DND-41 (cell line): ENCODE measurements at regions not wholly inside any gene's neighbourhood (a gene's known extent, or its start where the extent isn't known, plus 50 kb on each side); places are given as distances from the start of the nearest gene placed in this dataset.

Experiments used
- ATAC-seq: fragments of 200-7000 bp; cut with Tn5 transposase; 3 replicates; pipeline ENCODE4 v1.9.1; 2021; ENCODE audit warnings: low read depth; ENCODE audit not compliant: insufficient read depth
- DNase-seq: peaks from one replicate; pipeline ENCODE4 v3.0.0-alpha.2; 2020
- H2AFZ ChIP-seq: 2 replicates; pipeline ENCODE4 v1.6.0; 2012; ENCODE audit warnings: low read depth, low read length
- H3K27ac ChIP-seq: 2 replicates; pipeline ENCODE4 v1.5.1; 2012; ENCODE audit warnings: low read length, inconsistent platforms
- H3K27me3 ChIP-seq: fragments of 200-600 bp; sonication (generic); 2 replicates; pipeline ENCODE4 v1.6.0; 2012; ENCODE audit warnings: low read length, mild to moderate bottlenecking, inconsistent platforms; ENCODE audit not compliant: insufficient read depth, poor library complexity
- H3K36me3 ChIP-seq: 2 replicates; pipeline ENCODE4 v1.5.1; 2012; ENCODE audit warnings: low read length, inconsistent platforms; ENCODE audit not compliant: insufficient read depth
- H3K4me1 ChIP-seq: 2 replicates; pipeline ENCODE4 v1.5.1; 2012; ENCODE audit warnings: mild to moderate bottlenecking, low read length; ENCODE audit not compliant: insufficient read depth
- H3K4me2 ChIP-seq: 2 replicates; pipeline ENCODE4 v1.6.0; 2012; ENCODE audit warnings: mild to moderate bottlenecking, moderate library complexity, low read length, inconsistent platforms; ENCODE audit not compliant: insufficient read depth
- H3K4me3 ChIP-seq, 2 experiments: fragments of 200-600 bp in 1 of 2; shearing (Covaris generic) in 1 of 2; 2 replicates each; pipeline ENCODE4 v1.5.1; 2012 to 2016; ENCODE audit warnings: inconsistent platforms in 2 of 2, low read length in 2 of 2, mild to moderate bottlenecking in 2 of 2, low read depth in 1 of 2, moderate library complexity in 1 of 2
- H3K79me2 ChIP-seq: 2 replicates; pipeline ENCODE4 v1.6.0; 2012; ENCODE audit warnings: low read length, inconsistent platforms; ENCODE audit not compliant: insufficient read depth
- H3K9ac ChIP-seq: 2 replicates; pipeline ENCODE4 v1.6.0; 2012; ENCODE audit warnings: low read depth, mild to moderate bottlenecking, inconsistent platforms, low read length, moderate library complexity
- H3K9me3 ChIP-seq: 2 replicates; pipeline ENCODE4 v1.5.1; 2012; ENCODE audit warnings: low read length, moderate library complexity, mild to moderate bottlenecking, inconsistent platforms; ENCODE audit not compliant: insufficient read depth, severe bottlenecking
- H4K20me1 ChIP-seq: 2 replicates; pipeline ENCODE4 v1.6.0; 2012; ENCODE audit warnings: low read length; ENCODE audit not compliant: insufficient read depth
- EZH2 ChIP-seq: IDR thresholded peaks from 3 replicates; pipeline ENCODE4 v1.6.1; 2012; ENCODE audit warnings: borderline replicate concordance, low read depth, mild to moderate bottlenecking, moderate library complexity, low read length, inconsistent platforms; ENCODE audit not compliant: severe bottlenecking
- TF ChIP-seq, protein P1 (sequence below): IDR thresholded peaks from 2 replicates; pipeline ENCODE4 v1.5.1; 2012; ENCODE audit warnings: borderline replicate concordance, low read length, moderate library complexity, mild to moderate bottlenecking; ENCODE audit not compliant: poor library complexity, severe bottlenecking; ENCODE audit errors: extremely low read depth

DNA sequence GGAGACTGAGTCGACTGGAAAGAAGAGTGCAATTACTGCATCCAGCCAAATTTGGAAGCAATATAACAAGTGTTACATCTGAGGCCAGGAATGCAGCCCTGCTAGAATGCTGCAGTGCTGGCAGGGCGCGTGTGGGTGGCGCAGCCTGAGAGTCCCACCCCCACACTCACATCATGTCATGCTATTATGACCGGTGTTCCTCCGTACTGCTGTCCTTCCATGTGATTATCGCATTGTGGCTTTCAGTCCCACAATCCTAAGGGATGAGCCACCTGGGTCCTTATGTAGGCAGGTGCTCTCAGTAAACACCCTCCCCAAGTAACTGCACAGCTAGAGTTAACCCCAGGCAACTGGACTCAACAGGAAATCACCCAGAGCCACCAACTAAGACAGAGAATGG lies 122.6 kb upstream of the CPEB2 start:
- TF ChIP-seq EZH2, result no peak
- TF ChIP-seq, protein P1, sequence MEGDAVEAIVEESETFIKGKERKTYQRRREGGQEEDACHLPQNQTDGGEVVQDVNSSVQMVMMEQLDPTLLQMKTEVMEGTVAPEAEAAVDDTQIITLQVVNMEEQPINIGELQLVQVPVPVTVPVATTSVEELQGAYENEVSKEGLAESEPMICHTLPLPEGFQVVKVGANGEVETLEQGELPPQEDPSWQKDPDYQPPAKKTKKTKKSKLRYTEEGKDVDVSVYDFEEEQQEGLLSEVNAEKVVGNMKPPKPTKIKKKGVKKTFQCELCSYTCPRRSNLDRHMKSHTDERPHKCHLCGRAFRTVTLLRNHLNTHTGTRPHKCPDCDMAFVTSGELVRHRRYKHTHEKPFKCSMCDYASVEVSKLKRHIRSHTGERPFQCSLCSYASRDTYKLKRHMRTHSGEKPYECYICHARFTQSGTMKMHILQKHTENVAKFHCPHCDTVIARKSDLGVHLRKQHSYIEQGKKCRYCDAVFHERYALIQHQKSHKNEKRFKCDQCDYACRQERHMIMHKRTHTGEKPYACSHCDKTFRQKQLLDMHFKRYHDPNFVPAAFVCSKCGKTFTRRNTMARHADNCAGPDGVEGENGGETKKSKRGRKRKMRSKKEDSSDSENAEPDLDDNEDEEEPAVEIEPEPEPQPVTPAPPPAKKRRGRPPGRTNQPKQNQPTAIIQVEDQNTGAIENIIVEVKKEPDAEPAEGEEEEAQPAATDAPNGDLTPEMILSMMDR, result no peak
- ATAC-seq, result no peak
- Histone ChIP-seq H3K79me2 (no peaks in the 10 kb centered on the region), H3K27me3 (peaks cover 2% of the 10 kb centered on the region), H3K36me3 (no peaks in the 10 kb centered on the region), H3K4me2 (no peak overlapping the region), H2AFZ (no peak overlapping the region), H3K4me3 (no peak overlapping the region), H4K20me1 (no peaks in the 10 kb centered on the region), H3K9ac (no peak overlapping the region), H3K27ac (no peak overlapping the region), H3K4me1 (no peaks in the 10 kb centered on the region), H3K9me3 (no peaks in the 10 kb centered on the region)
- no peak for DNase-seq

DNA sequence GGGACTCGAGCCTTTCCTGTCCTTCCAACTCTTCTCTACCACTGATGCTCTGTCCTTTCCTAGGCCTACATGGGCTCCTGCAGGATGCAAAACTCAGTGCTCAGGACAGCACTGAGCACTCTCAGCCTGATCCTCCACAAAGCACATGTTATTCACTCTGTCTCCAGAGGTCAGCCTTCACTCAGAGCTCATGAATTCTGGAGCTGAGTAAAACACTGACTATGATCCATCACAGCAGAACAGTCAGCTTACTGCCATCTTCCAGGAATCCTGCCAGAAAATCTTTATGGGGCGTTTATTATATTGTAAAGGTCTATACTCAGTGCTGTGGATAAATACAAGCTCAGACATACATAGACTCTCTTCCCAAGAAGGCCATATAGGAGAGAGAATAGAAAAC lies 121.5 kb upstream of the CPEB2 start:
- Histone ChIP-seq H3K27me3 (peaks cover 2% of the 10 kb centered on the region), H4K20me1 (no peaks in the 10 kb centered on the region), H3K9ac (no peak overlapping the region), H2AFZ (no peak overlapping the region), H3K4me2 (no peak overlapping the region), H3K4me3 (no peak overlapping the region), H3K9me3 (no peaks in the 10 kb centered on the region), H3K79me2 (no peaks in the 10 kb centered on the region), H3K4me1 (no peaks in the 10 kb centered on the region), H3K36me3 (no peaks in the 10 kb centered on the region), H3K27ac (no peak overlapping the region)
- ATAC-seq (no peak), DNase-seq (no peak)
- TF ChIP-seq, protein P1, result no peak
- no peak for TF ChIP-seq EZH2

DNA sequence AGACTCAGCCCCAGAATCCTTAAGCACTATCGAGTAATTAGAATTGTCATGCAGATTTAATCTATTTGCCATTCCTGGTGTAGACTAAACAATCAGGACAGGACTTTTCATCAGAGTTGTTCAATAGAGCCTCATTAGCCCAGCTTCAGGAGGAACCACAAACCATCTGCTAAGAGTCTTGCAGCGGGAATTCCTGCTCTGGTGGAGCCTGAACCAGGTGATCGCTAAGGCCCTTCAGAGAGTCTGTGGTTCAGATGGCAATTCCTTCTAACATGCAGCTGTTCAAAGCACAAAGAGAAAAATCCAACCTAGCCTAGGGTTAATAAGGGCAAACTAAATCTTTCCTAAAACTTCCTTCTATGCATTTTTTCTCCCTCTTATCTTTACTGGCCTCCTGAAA lies 119.1 kb upstream of the CPEB2 start:
- H3K36me3 ChIP-seq, result no peaks in the 10 kb centered on the region
- peaks cover 2% of the 10 kb centered on the region for H3K27me3 ChIP-seq
- H2AFZ ChIP-seq, result no peak overlapping the region
- ATAC-seq (no peak), DNase-seq (no peak)
- H4K20me1 ChIP-seq, result no peaks in the 10 kb centered on the region
- H3K4me3 ChIP-seq, result no peak overlapping the region
- no peaks in the 10 kb centered on the region for H3K79me2 ChIP-seq
- no peak overlapping the region for H3K27ac ChIP-seq
- H3K9ac ChIP-seq, result no peak overlapping the region
- no peaks in the 10 kb centered on the region for H3K4me1 ChIP-seq
- H3K9me3 ChIP-seq, result no peaks in the 10 kb centered on the region
- no peak overlapping the region for H3K4me2 ChIP-seq
- TF ChIP-seq EZH2, result no peak
- TF ChIP-seq, protein P1, result no peak

DNA sequence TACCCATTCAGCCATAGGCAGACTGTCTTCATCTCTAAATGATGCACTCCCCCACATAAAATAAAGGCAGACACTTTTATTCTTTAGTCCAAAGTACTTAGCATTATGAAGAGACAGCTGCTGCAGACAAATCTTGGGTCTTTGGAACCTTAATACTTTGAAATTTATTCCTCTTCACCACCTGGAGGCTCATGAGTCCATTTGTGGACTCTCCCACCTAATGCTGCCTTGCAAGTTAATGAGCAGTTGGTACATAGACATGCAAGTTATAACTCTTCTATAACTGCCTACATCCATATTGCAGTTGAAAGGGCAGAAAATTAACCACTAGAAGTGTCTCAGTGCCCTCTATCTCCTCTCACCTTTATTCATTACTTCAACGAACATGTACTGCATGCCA lies 118.6 kb upstream of the CPEB2 start:
- no peak for TF ChIP-seq EZH2
- TF ChIP-seq, protein P1, result no peak
- no peaks in the 10 kb centered on the region for H3K9me3 ChIP-seq
- no peak for DNase-seq
- no peak overlapping the region for H3K4me3 ChIP-seq
- no peaks in the 10 kb centered on the region for H3K79me2 ChIP-seq
- no peak overlapping the region for H3K9ac ChIP-seq
- peaks cover 2% of the 10 kb centered on the region for H3K27me3 ChIP-seq
- no peak overlapping the region for H3K4me2 ChIP-seq
- H3K36me3 ChIP-seq, result no peaks in the 10 kb centered on the region
- no peak overlapping the region for H2AFZ ChIP-seq
- H3K4me1 ChIP-seq, result no peaks in the 10 kb centered on the region
- H4K20me1 ChIP-seq, result no peaks in the 10 kb centered on the region
- no peak overlapping the region for H3K27ac ChIP-seq
- ATAC-seq, result no peak
